HepG2 (cell line): ENCODE measurements at regions not wholly inside any gene's neighbourhood (a gene's known extent, or its start where the extent isn't known, plus 50 kb on each side); places are given as distances from the start of the nearest gene placed in this dataset.

Experiments used
- ATAC-seq: fragments of 200-7000 bp; cut with Tn5 transposase; 3 replicates; pipeline ENCODE4 v1.9.1; 2020; ENCODE audit warnings: mild to moderate bottlenecking, moderate library complexity
- BruUV-seq: library from RNA; stranded (reverse); fragments of 400-500 nt; replicated peaks from 2 replicates; lab custom pipeline; 2021; lab: Mats Ljungman, UMichigan
- CTCF ChIA-PET: fragments of 300-600 bp; formaldehyde crosslinking; extraction: SDS; loops from one replicate; lab custom pipeline; 2021; ENCODE audit warnings: low total read pairs, inconsistent platforms, low intra/inter-chr PET ratio; lab: Yijun Ruan, JAX
- POLR2A ChIA-PET: fragments of 350-600 bp; sonication (Branson Sonifier 250); formaldehyde crosslinking; loops from one replicate; lab custom pipeline; 2020; ENCODE audit warnings: antibody characterized with exemption, inconsistent platforms; lab: Yijun Ruan, JAX
- DNase-seq: peaks from one replicate; pipeline ENCODE4 v3.0.0-alpha.2; 2015; ENCODE audit warnings: low spot score
- FAIRE-seq: peaks from 3 replicates; lab custom pipeline; 2011; peaks lifted over from hg19 to GRCh38; lab: Jason Lieb, UNC
- H2AFZ ChIP-seq: one replicate; pipeline ENCODE4 v1.6.1; 2011; ENCODE audit warnings: low read length, inconsistent platforms
- H3K27ac ChIP-seq: fragments of 300-600 bp; 3 replicates; pipeline ENCODE4 v1.8.0; 2011; ENCODE audit warnings: mixed run types, mild to moderate bottlenecking, mixed read lengths, low read length, inconsistent platforms; ENCODE audit not compliant: insufficient read depth; ENCODE audit errors: extremely low read length
- H3K27me3 ChIP-seq, 2 experiments: fragments of 200-600 bp in 1 of 2; 2 replicates in 1 of 2; 3 replicates in 1 of 2; pipeline versions ENCODE4 v1.6.0 to v1.8.0; 2011; ENCODE audit warnings: low read length in 2 of 2, mild to moderate bottlenecking in 2 of 2, moderate library complexity in 2 of 2, inconsistent platforms in 1 of 2; ENCODE audit not compliant: insufficient read depth in 2 of 2, control insufficient read depth in 1 of 2
- H3K36me3 ChIP-seq, 2 experiments: fragments of 200-600 bp in 1 of 2; replicated peaks in 1 of 2; 2 replicates in 1 of 2; 3 replicates in 1 of 2; pipeline versions ENCODE4 v1.5.1 to v1.8.0; 2011; ENCODE audit warnings: low read length in 2 of 2, inconsistent platforms in 1 of 2; ENCODE audit not compliant: insufficient read depth in 2 of 2, control insufficient read depth in 1 of 2
- H3K4me1 ChIP-seq: 2 replicates; pipeline ENCODE4 v1.5.1; 2012; ENCODE audit warnings: low read length, inconsistent platforms; ENCODE audit not compliant: insufficient read depth
- H3K4me2 ChIP-seq: 2 replicates; pipeline ENCODE4 v1.6.0; 2011; ENCODE audit warnings: low read depth, low read length, inconsistent platforms
- H3K4me3 ChIP-seq, 3 experiments: fragments of 200-600 bp in 1 of 3; sonication (generic), shearing (Covaris generic) in 1 of 3; replicated peaks in 1 of 3; 2 replicates each; pipeline ENCODE4 v1.5.1; 2011 to 2016; ENCODE audit warnings: low read length in 3 of 3, inconsistent platforms in 2 of 3, low read depth in 2 of 3, mild to moderate bottlenecking in 2 of 3, control low read depth in 1 of 3, mixed read lengths in 1 of 3; ENCODE audit not compliant: insufficient read depth in 1 of 3
- H3K79me2 ChIP-seq: one replicate; pipeline ENCODE4 v1.6.1; 2011; ENCODE audit warnings: low read length, inconsistent platforms; ENCODE audit not compliant: insufficient read depth
- H3K9ac ChIP-seq: 2 replicates; pipeline ENCODE4 v1.6.0; 2011; ENCODE audit warnings: mild to moderate bottlenecking, low read depth, low read length, inconsistent platforms; ENCODE audit not compliant: insufficient read depth
- H3K9me3 ChIP-seq: 2 replicates; pipeline ENCODE4 v1.5.1; 2012; ENCODE audit warnings: mild to moderate bottlenecking, low read length
- H4K20me1 ChIP-seq: 2 replicates; pipeline ENCODE4 v1.6.0; 2011; ENCODE audit warnings: inconsistent platforms, mild to moderate bottlenecking, low read length, moderate library complexity; ENCODE audit not compliant: insufficient read depth
- EEA1 ChIP-seq: sonication (generic); formaldehyde crosslinking; IDR thresholded peaks from 2 replicates; pipeline ENCODE4 v1.5.1; 2020; ENCODE audit warnings: mild to moderate bottlenecking, missing genetic modification reagents, borderline replicate concordance
- FIP1L1 ChIP-seq: fragments of 200-400 bp; formaldehyde crosslinking; IDR thresholded peaks from 2 replicates; pipeline ENCODE4 v1.6.1; 2018; ENCODE audit warnings: low read depth, mild to moderate bottlenecking, low read length, moderate library complexity, borderline replicate concordance; ENCODE audit not compliant: insufficient read depth
- HDAC1 ChIP-seq: sonication (generic); formaldehyde crosslinking; IDR thresholded peaks from 2 replicates; pipeline ENCODE4 v1.5.1; 2020; ENCODE audit warnings: mild to moderate bottlenecking, missing genetic modification reagents
- MLX ChIP-seq: IDR thresholded peaks from 2 replicates; pipeline ENCODE4 v1.6.1; 2016
- NFE2 ChIP-seq: sonication (generic); formaldehyde crosslinking; IDR thresholded peaks from 2 replicates; pipeline ENCODE4 v1.4.0; 2020; ENCODE audit warnings: missing genetic modification reagents
- PHF5A ChIP-seq: IDR thresholded peaks from one replicate; pipeline ENCODE4 v1.6.1; 2018; ENCODE audit warnings: low read depth, missing genetic modification reagents; ENCODE audit not compliant: unreplicated experiment
- RBFOX2 ChIP-seq: fragments of 200-400 bp; formaldehyde crosslinking; IDR thresholded peaks from 2 replicates; pipeline ENCODE4 v1.6.1; 2017; ENCODE audit warnings: low read depth, mild to moderate bottlenecking, low read length
- REPIN1 ChIP-seq: sonication (generic); formaldehyde crosslinking; IDR thresholded peaks from 2 replicates; pipeline ENCODE4 v1.8.0; 2022; ENCODE audit warnings: missing genetic modification reagents, low read depth, mild to moderate bottlenecking, borderline replicate concordance
- RFX1 ChIP-seq: fragments of 450-650 bp; IDR thresholded peaks from 2 replicates; pipeline ENCODE4 v1.6.1; 2017
- SMAD3 ChIP-seq: sonication (generic); formaldehyde crosslinking; IDR thresholded peaks from 2 replicates; pipeline ENCODE4 v1.4.0; 2020; ENCODE audit warnings: missing genetic modification reagents
- TEAD3 ChIP-seq: optimal IDR thresholded peaks from 2 replicates; pipeline ENCODE3; 2016; ENCODE audit warnings: borderline replicate concordance
- ZFX ChIP-seq: sonication (generic); formaldehyde crosslinking; IDR thresholded peaks from 2 replicates; pipeline ENCODE4 v1.4.0; 2020; ENCODE audit warnings: mild to moderate bottlenecking, low read depth, missing genetic modification reagents, moderate library complexity
- ZNF333 ChIP-seq: sonication (generic); formaldehyde crosslinking; IDR thresholded peaks from 2 replicates; pipeline ENCODE4 v1.4.0; 2020; ENCODE audit warnings: mild to moderate bottlenecking, missing genetic modification reagents, borderline replicate concordance
- ZNF816 ChIP-seq: sonication (generic); formaldehyde crosslinking; IDR thresholded peaks from 2 replicates; pipeline ENCODE4 v1.8.0; 2022; ENCODE audit warnings: missing genetic modification reagents, mild to moderate bottlenecking, borderline replicate concordance
- WGBS: methylation state at CpG from one replicate; pipeline ENCODE4 v1.1.6; 2017; ENCODE audit warnings: low lambda C conversion rate; 5-methylcytosine and 5-hydroxymethylcytosine counted together
- in situ Hi-C: cut with HindIII; loops from 2 replicates; pipeline ENCODE4 v1.10.0; 2017; ENCODE audit warnings: low pct_unique_long_range_greater_than_20kb; ENCODE audit not compliant: extremely low pct_ligation_motif_present
- intact Hi-C: fragments of 100-400 bp; cut with micrococcal nuclease; formaldehyde crosslinking; loops from one replicate; pipeline ENCODE4 v1.10.0; 2022; ENCODE audit not compliant: unreplicated experiment
- TF ChIP-seq, protein P1 (sequence below): sonication (generic); formaldehyde crosslinking; conservative IDR thresholded peaks from 2 replicates; pipeline ENCODE4 v1.4.0; 2020; ENCODE audit warnings: missing genetic modification reagents

DNA sequence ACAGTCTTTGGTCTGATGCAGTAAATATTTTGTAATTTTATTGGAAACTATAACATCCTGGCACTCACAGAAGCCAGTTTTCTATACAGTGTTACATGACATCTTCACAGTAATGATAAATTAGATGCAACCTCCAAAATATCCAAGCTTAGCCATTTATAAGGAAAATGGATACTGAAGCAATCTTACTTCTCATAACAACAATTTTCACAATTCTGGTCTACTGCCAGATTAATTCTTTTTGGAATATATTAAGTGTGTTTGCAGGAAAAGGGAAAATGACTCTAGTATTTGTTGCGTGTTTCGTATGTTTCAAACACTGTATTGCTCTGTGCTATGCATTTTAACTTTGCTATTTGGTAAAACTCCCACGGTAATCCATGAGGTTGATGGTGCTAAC is 1870.9 kb downstream of the ARAP2 start:
- no peak for DNase-seq
- Histone ChIP-seq H3K4me3 (no peak overlapping the region), H3K9ac (no peak overlapping the region), H3K9me3 (no peaks in the 10 kb centered on the region), H3K79me2 (no peaks in the 10 kb centered on the region), H2AFZ (no peak overlapping the region), H4K20me1 (no peaks in the 10 kb centered on the region), H3K27me3 (no peaks in the 10 kb centered on the region), H3K4me1 (no peaks in the 10 kb centered on the region), H3K27ac (no peak overlapping the region), H3K4me2 (no peak overlapping the region), H3K36me3 (no peaks in the 10 kb centered on the region)
- intact Hi-C loops (no loop called here), in situ Hi-C loops (no loop called here)
- 10% methylated on average over 3 of the region's 3 CpGs for WGBS
- ChIA-PET POLR2A (no interaction called here), CTCF (no interaction called here)
- ATAC-seq: no peak
- no TSS peak for BruUV-seq
- TF ChIP-seq ZNF816 (CRISPR knock-in tag) (no peak), EEA1 (CRISPR knock-in tag) (no peak), FIP1L1 (no peak), NFE2 (no peak), REPIN1 (CRISPR knock-in tag) (no peak), ZNF333 (CRISPR knock-in tag) (no peak)
- TF ChIP-seq, protein P1, sequence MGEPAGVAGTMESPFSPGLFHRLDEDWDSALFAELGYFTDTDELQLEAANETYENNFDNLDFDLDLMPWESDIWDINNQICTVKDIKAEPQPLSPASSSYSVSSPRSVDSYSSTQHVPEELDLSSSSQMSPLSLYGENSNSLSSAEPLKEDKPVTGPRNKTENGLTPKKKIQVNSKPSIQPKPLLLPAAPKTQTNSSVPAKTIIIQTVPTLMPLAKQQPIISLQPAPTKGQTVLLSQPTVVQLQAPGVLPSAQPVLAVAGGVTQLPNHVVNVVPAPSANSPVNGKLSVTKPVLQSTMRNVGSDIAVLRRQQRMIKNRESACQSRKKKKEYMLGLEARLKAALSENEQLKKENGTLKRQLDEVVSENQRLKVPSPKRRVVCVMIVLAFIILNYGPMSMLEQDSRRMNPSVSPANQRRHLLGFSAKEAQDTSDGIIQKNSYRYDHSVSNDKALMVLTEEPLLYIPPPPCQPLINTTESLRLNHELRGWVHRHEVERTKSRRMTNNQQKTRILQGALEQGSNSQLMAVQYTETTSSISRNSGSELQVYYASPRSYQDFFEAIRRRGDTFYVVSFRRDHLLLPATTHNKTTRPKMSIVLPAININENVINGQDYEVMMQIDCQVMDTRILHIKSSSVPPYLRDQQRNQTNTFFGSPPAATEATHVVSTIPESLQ: no peak
- FAIRE-seq: no peak

DNA sequence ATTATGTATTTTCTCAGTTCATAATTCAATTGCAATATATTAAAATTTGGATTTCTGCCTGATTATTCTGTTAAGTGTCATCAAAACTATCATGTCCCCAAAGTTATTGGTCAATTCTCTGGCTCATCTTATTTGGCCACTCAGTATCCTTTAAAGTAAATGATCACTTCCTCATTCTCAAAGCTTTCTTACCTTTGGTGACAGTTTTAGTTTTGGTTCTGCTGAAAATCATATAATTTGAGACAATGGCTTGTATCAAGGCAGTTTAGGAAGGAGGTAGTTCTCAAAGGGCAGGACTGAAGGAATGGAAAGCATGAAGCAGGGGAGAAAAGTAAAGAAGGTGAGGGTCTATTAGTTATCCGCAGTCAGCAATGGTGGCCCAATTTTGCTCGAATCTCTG is 1832.1 kb downstream of the ARAP2 start:
- ChIA-PET CTCF (no interaction called here), POLR2A (no interaction called here)
- Histone ChIP-seq H3K4me1 (no peaks in the 10 kb centered on the region), H3K27ac (no peak overlapping the region), H3K9ac (no peak overlapping the region), H3K27me3 (no peaks in the 10 kb centered on the region), H3K9me3 (peaks cover 38% of the 10 kb centered on the region), H4K20me1 (no peaks in the 10 kb centered on the region), H2AFZ (no peak overlapping the region), H3K4me2 (no peak overlapping the region), H3K4me3 (no peak overlapping the region), H3K36me3 (no peaks in the 10 kb centered on the region), H3K79me2 (no peaks in the 10 kb centered on the region)
- 5% methylated on average over 2 of the region's 2 CpGs for WGBS
- in situ Hi-C loops (no loop called here), intact Hi-C loops (no loop called here)
- ATAC-seq: no peak
- no TSS peak for BruUV-seq
- no peak for DNase-seq
- FAIRE-seq: no peak
- TF ChIP-seq MLX (CRISPR knock-in tag) (no peak), SMAD3 (CRISPR knock-in tag) (no peak), RBFOX2 (no peak), RFX1 (no peak), TEAD3 (CRISPR knock-in tag) (no peak), ZFX (no peak), HDAC1 (CRISPR knock-in tag) (no peak), PHF5A (CRISPR knock-in tag) (no peak)
